OCI-LY3 (cell line): ENCODE measurements at regions not wholly inside any gene's neighbourhood (a gene's known extent, or its start where the extent isn't known, plus 50 kb on each side); places are given as distances from the start of the nearest gene placed in this dataset.

Experiments used
- H2AFZ ChIP-seq: fragments of 200-600, 300-600 bp; shearing (Covaris generic); 2 replicates; pipeline ENCODE4 v1.6.0; 2014; ENCODE audit warnings: antibody characterized with exemption, low read depth, low read length
- H3K27ac ChIP-seq: fragments of 200-600, 300-600 bp; sonication (generic); 2 replicates; pipeline ENCODE4 v1.5.1; 2014; ENCODE audit warnings: mild to moderate bottlenecking, low read length, moderate library complexity, mixed read lengths
- H3K27me3 ChIP-seq: fragments of 200-600, 300-600 bp; sonication (generic); 2 replicates; pipeline ENCODE4 v1.6.1; 2014; ENCODE audit warnings: low read depth, low read length, mixed read lengths
- H3K36me3 ChIP-seq: fragments of 200-600, 300-600 bp; sonication (generic); replicated peaks from 2 replicates; pipeline ENCODE3; 2014; ENCODE audit warnings: low read depth, low read length, mixed read lengths
- H3K4me1 ChIP-seq: fragments of 300-600, 200-600 bp; sonication (generic); 2 replicates; pipeline ENCODE4 v1.6.1; 2014; ENCODE audit warnings: low read length, mixed read lengths
- H3K4me2 ChIP-seq: fragments of 200-600, 300-600 bp; sonication (generic); 2 replicates; pipeline ENCODE4 v1.6.1; 2014; ENCODE audit warnings: low read length, mixed read lengths
- H3K4me3 ChIP-seq: fragments of 300-600, 200-600 bp; sonication (generic); 2 replicates; pipeline ENCODE4 v1.5.1; 2014; ENCODE audit warnings: antibody characterized with exemption, mild to moderate bottlenecking, low read length, moderate library complexity
- H3K79me2 ChIP-seq: fragments of 300-600, 200-600 bp; shearing (Covaris generic); 2 replicates; pipeline ENCODE4 v1.6.1; 2014; ENCODE audit warnings: mild to moderate bottlenecking, low read length, mixed read lengths
- H3K9ac ChIP-seq: fragments of 300-600, 200-600 bp; shearing (Covaris generic); 2 replicates; pipeline ENCODE4 v1.6.0; 2014; ENCODE audit warnings: mild to moderate bottlenecking, low read length, moderate library complexity
- H3K9me3 ChIP-seq: fragments of 200-600, 300-600 bp; shearing (Covaris generic); 2 replicates; pipeline ENCODE4 v1.6.1; 2014; ENCODE audit warnings: low read length, mixed read lengths; ENCODE audit not compliant: insufficient read depth
- H4K20me1 ChIP-seq: fragments of 200-600, 300-600 bp; sonication (generic); 2 replicates; pipeline ENCODE4 v1.6.1; 2016; ENCODE audit warnings: low read length, mixed read lengths; ENCODE audit not compliant: insufficient read depth
- CTCF ChIP-seq: fragments of 200-600, 300-600 bp; sonication (generic); IDR thresholded peaks from 2 replicates; pipeline ENCODE4 v1.5.1; 2014; ENCODE audit warnings: antibody characterized with exemption, low read length, low read depth
- EZH2phosphoT487 ChIP-seq: fragments of 200-600 bp; shearing (Covaris generic); IDR thresholded peaks from 2 replicates; pipeline ENCODE4 v1.6.1; 2018; ENCODE audit warnings: antibody characterized with exemption, mixed run types, low read depth

- H3K9ac ChIP-seq = no peak overlapping the region
- no peak overlapping the region for H3K4me2 ChIP-seq
- TF ChIP-seq EZH2phosphoT487 = no peak
- no peak for TF ChIP-seq CTCF
- H3K36me3 ChIP-seq = no peaks in the 10 kb centered on the region
- H2AFZ ChIP-seq = no peak overlapping the region
- no peaks in the 10 kb centered on the region for H3K4me1 ChIP-seq
- no peak overlapping the region for H3K4me3 ChIP-seq
- no peaks in the 10 kb centered on the region for H4K20me1 ChIP-seq
- H3K27ac ChIP-seq = no peak overlapping the region
- H3K79me2 ChIP-seq = no peaks in the 10 kb centered on the region
- H3K9me3 ChIP-seq = no peaks in the 10 kb centered on the region
- H3K27me3 ChIP-seq = no peaks in the 10 kb centered on the region; the same call in 1 of the 2 replicates
Observed at GRCh38 chr21:28220680-28221079, 772.0 kb downstream of the LTN1 start.

- no peaks in the 10 kb centered on the region for H4K20me1 ChIP-seq
- no peak overlapping the region for H2AFZ ChIP-seq
- no peak for TF ChIP-seq EZH2phosphoT487
- no peaks in the 10 kb centered on the region for H3K36me3 ChIP-seq
- no peaks in the 10 kb centered on the region for H3K4me1 ChIP-seq
- no peak overlapping the region for H3K4me3 ChIP-seq
- H3K9ac ChIP-seq = no peak overlapping the region
- no peaks in the 10 kb centered on the region for H3K79me2 ChIP-seq
- H3K4me2 ChIP-seq = no peak overlapping the region
- no peaks in the 10 kb centered on the region for H3K9me3 ChIP-seq
- H3K27ac ChIP-seq = no peak overlapping the region
- no peaks in the 10 kb centered on the region for H3K27me3 ChIP-seq
Observed at GRCh38 chr21:28216976-28217523, 775.6 kb downstream of the LTN1 start.

GRCh38 chr21:28215214-28215954, 777.3 kb downstream of the LTN1 start:
- Histone ChIP-seq H3K27ac (no peak overlapping the region), H3K4me2 (no peak overlapping the region)

GRCh38 chr21:28214786-28215185, 777.9 kb downstream of the LTN1 start:
- Histone ChIP-seq H3K4me3 (no peak overlapping the region), H3K9me3 (no peaks in the 10 kb centered on the region), H3K36me3 (no peaks in the 10 kb centered on the region), H2AFZ (no peak overlapping the region), H3K9ac (no peak overlapping the region), H4K20me1 (no peaks in the 10 kb centered on the region), H3K4me1 (no peaks in the 10 kb centered on the region), H3K4me2 (no peak overlapping the region), H3K79me2 (no peaks in the 10 kb centered on the region), H3K27ac (no peak overlapping the region), H3K27me3 (no peaks in the 10 kb centered on the region)
- TF ChIP-seq EZH2phosphoT487 (no peak), CTCF (no peak)

More at GRCh38 chr21:28215214-28215954, 777.3 kb downstream of the LTN1 start:
- Histone ChIP-seq H3K27me3 (no peaks in the 10 kb centered on the region), H3K9ac (no peak overlapping the region), H3K79me2 (no peaks in the 10 kb centered on the region), H2AFZ (no peak overlapping the region), H3K9me3 (no peaks in the 10 kb centered on the region), H3K4me1 (no peaks in the 10 kb centered on the region), H3K4me3 (no peak overlapping the region), H3K36me3 (no peaks in the 10 kb centered on the region), H4K20me1 (no peaks in the 10 kb centered on the region)
- TF ChIP-seq CTCF (no peak), EZH2phosphoT487 (no peak)
